GM12872 (cell line): ENCODE measurements at regions not wholly inside any gene's neighbourhood (a gene's known extent, or its start where the extent isn't known, plus 50 kb on each side); places are given as distances from the start of the nearest gene placed in this dataset.

ENCODE experiments used
- CTCF ChIP-seq: IDR thresholded peaks from 3 replicates; pipeline ENCODE4 v1.5.1; 2011; ENCODE audit warnings: low read depth, mild to moderate bottlenecking, low read length, moderate library complexity; ENCODE audit not compliant: insufficient read depth

DNA sequence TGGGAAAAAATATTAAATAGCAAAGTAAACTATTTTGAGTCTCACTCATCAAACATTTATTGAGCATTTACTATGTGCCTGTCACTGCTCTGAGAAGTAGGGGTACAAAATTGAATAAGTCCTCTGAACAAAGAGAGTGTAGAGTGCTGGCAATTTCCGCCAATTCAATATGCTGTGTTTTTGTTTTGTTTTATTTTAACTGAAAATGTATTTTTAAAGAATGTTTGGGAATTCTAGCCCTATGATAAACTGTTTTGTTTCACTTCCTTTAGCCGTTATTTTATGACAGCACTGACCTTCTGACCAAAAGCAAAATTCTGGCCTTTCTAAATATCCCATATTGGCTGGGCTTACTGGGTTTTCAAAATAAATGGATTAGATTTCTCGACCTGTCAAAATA lies 64.7 kb upstream of the LMO2 start:
- TF ChIP-seq CTCF: no peak

DNA sequence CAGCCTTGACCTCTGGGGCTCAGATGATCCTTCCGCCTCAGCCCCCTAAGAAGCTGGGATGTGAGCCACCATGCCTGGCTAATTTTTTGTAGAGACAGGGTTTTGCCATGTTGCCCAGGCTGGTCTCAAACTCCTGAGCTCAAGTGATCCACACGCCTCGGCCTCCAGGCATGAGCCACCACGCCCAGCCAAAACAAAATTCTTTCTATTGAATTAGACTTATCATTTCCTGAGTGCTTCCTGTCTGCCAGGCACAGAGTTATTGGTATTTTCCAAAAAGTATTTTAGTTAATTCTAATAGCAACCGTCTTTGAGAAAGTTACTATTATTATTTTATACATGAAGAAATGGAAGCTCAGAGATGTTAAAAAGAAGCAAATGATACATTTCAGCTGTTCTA lies 61.4 kb upstream of the LMO2 start:
- TF ChIP-seq CTCF: no peak

DNA sequence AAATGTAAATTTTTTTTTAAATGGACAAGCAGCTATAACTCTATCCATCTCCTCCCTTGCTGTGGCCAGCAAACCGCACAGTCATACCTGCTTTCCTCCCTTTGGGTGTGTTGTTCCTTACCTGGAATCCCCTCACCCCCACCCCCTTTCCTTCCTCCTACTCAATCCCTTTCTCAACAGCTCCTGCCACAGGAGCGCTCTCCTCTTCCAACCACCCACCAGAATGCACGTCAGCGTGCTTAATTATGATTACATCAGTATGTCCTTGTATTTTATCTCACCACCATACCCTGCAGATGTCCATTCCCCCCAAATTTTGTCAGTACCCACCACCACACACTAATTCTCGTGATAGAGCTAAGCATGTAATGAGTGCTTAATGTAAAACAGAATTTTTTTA lies 60.9 kb upstream of the LMO2 start:
- TF ChIP-seq CTCF: no peak

GRCh38 chr11:33949252-33949913 lies 57.5 kb upstream of the LMO2 start:
- TF ChIP-seq CTCF: no peak

- no peak for TF ChIP-seq CTCF
Measured at GRCh38 chr11:33948494-33948893, 56.6 kb upstream of the LMO2 start.

- TF ChIP-seq CTCF: no peak
Measured at GRCh38 chr11:33946930-33947329, 55.1 kb upstream of the LMO2 start.

DNA sequence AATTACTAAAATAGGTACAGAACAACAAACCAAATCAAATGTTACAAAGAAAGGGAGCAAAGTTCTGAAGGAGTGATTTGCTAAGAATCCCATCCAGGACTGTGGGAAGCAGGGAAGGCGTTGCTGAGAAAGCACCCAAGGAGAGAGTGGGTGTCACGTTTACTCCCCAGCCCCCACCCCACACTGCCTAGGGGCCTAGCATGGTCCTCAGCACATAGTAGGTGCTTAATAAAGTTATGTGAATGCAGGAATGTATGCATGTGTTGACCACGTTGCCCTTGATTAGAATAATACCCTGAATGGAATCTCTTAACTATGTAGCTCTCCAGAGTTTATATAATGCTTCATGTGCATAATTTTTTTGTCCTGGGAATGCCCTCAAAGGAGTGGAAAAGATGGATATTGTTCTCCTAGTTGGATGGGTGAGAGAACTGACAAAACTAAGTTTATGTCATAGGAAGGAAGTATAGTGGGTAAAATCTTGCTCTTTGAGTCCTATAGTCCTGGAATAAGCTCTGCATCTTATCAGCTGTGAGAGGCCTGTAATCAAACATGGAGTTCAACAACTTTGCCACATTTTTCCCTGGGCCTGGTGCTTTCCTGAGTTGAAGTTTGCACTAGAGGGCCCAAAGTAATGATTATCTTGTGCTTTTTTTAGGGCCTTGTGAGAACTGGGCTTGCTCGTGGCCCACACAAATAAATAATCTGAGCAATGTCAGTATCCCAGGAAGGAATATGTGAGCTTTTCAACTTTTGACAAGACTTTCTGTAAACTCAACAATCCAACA lies 53.8 kb upstream of the LMO2 start:
- no peak for TF ChIP-seq CTCF
